HepG2 (cell line): ENCODE measurements at regions not wholly inside any gene's neighbourhood (a gene's known extent, or its start where the extent isn't known, plus 50 kb on each side); places are given as distances from the start of the nearest gene placed in this dataset.

Experiments used
- BRD4 ChIP-seq: sonication (generic); formaldehyde crosslinking; IDR thresholded peaks from 2 replicates; pipeline ENCODE4 v1.4.0; 2020; ENCODE audit warnings: missing genetic modification reagents
- CEBPG ChIP-seq: IDR thresholded peaks from 2 replicates; pipeline ENCODE4 v1.6.1; 2016
- CTCF ChIP-seq: sonication (generic); formaldehyde crosslinking; IDR thresholded peaks from 2 replicates; pipeline ENCODE4 v1.5.0; 2020; ENCODE audit warnings: mild to moderate bottlenecking, missing genetic modification reagents, moderate library complexity
- FOXJ3 ChIP-seq: sonication (generic); formaldehyde crosslinking; IDR thresholded peaks from 2 replicates; pipeline ENCODE4 v1.4.0; 2020; ENCODE audit warnings: missing genetic modification reagents, mild to moderate bottlenecking, borderline replicate concordance
- GFI1 ChIP-seq: sonication (generic); formaldehyde crosslinking; IDR thresholded peaks from 2 replicates; pipeline ENCODE4 v1.5.0; 2020; ENCODE audit warnings: missing genetic modification reagents, mild to moderate bottlenecking, borderline replicate concordance
- MAFK ChIP-seq, 2 experiments: IDR thresholded peaks in 1 of 2; conservative IDR thresholded peaks in 1 of 2; 2 replicates each; pipeline ENCODE4 v1.6.1; 2011; ENCODE audit warnings: improper control_type of control experiment in 2 of 2, low read length in 2 of 2
- MAX ChIP-seq: IDR thresholded peaks from 2 replicates; pipeline ENCODE4 v1.6.1; 2012; ENCODE audit warnings: inconsistent platforms
- MLLT10 ChIP-seq: sonication (generic); formaldehyde crosslinking; IDR thresholded peaks from 2 replicates; pipeline ENCODE4 v1.4.0; 2020; ENCODE audit warnings: missing genetic modification reagents
- MNT ChIP-seq: fragments of 450-650 bp; IDR thresholded peaks from 2 replicates; pipeline ENCODE4 v1.6.1; 2016
- MTF2 ChIP-seq: sonication (generic); formaldehyde crosslinking; IDR thresholded peaks from 2 replicates; pipeline ENCODE4 v1.5.0; 2020; ENCODE audit warnings: missing genetic modification reagents, borderline replicate concordance
- POLR2A ChIP-seq, 2 experiments: IDR thresholded peaks; 2 replicates each; pipeline ENCODE4 v1.6.1; 2011; ENCODE audit warnings: low read depth in 2 of 2, low read length in 2 of 2, mild to moderate bottlenecking in 1 of 2, moderate library complexity in 1 of 2; ENCODE audit not compliant: insufficient read depth in 1 of 2
- POLR2AphosphoS2 ChIP-seq: IDR thresholded peaks from 2 replicates; pipeline ENCODE4 v1.6.1; 2011; ENCODE audit warnings: low read depth, low read length, improper control_type of control experiment
- RFX5 ChIP-seq: IDR thresholded peaks from 2 replicates; pipeline ENCODE4 v1.6.1; 2011; ENCODE audit warnings: low read depth, low read length, improper control_type of control experiment
- YEATS4 ChIP-seq: sonication (generic); formaldehyde crosslinking; IDR thresholded peaks from 2 replicates; pipeline ENCODE4 v1.4.0; 2020; ENCODE audit warnings: missing genetic modification reagents, borderline replicate concordance

- TF ChIP-seq POLR2AphosphoS2 (no peak), CTCF (CRISPR knock-in tag) (no peak), MNT (no peak), BRD4 (CRISPR knock-in tag) (no peak), GFI1 (CRISPR knock-in tag) (no peak), CEBPG (no peak), YEATS4 (no peak), MAX (no peak), MLLT10 (CRISPR knock-in tag) (no peak), MAFK (conservative IDR thresholded peaks at IDR 0.05 in 1 of 2, IDR thresholded peaks at IDR 0.05 in 1 of 2; ENCODE audit: low read length in 2 of 2) (no peak), MTF2 (no peak), POLR2A (IDR thresholded peaks at IDR 0.05; ENCODE audit: insufficient read depth in 1 of 2, low read depth in 2 of 2, low read length in 2 of 2) (no peak), FOXJ3 (CRISPR knock-in tag) (no peak), RFX5 (no peak)
Observed at GRCh38 chr14:49240383-49240782, 345.8 kb downstream of the RPS29 start.
